Germinal center (tissue), 1 donor: ENCODE measurements at regions not wholly inside any gene's neighbourhood (a gene's known extent, or its start where the extent isn't known, plus 50 kb on each side); places are given as distances from the start of the nearest gene placed in this dataset.

ENCODE experiments used
- DNase-seq: peaks from one replicate; pipeline ENCODE4 v3.0.0; 2012; ENCODE audit warnings: mixed read lengths, low spot score

GRCh38 chr1:87620807-87621206 is 292.1 kb downstream of the LMO4 start:
- no peak for DNase-seq

- DNase-seq, result no peak
Measured at GRCh38 chr1:87629673-87630072, 301.0 kb downstream of the LMO4 start.

GRCh38 chr1:87632232-87632631 is 303.6 kb downstream of the LMO4 start:
- no peak for DNase-seq

GRCh38 chr1:87636198-87636892 is 307.7 kb downstream of the LMO4 start:
- no peak for DNase-seq

GRCh38 chr1:87638636-87639035 is 310.0 kb downstream of the LMO4 start:
- no peak for DNase-seq

- DNase-seq, result no peak
Measured at GRCh38 chr1:87641996-87642395, 313.3 kb downstream of the LMO4 start.

GRCh38 chr1:87642581-87643221 is 314.0 kb downstream of the LMO4 start:
- no peak for DNase-seq

- no peak for DNase-seq
Measured at GRCh38 chr1:87644033-87644578, 315.4 kb downstream of the LMO4 start.

GRCh38 chr1:87644579-87645190 is 316.0 kb downstream of the LMO4 start:
- DNase-seq, result no peak

- no peak for DNase-seq
Measured at GRCh38 chr1:87647430-87648177, 318.9 kb downstream of the LMO4 start.

GRCh38 chr1:87648323-87649119 is 319.8 kb downstream of the LMO4 start:
- DNase-seq, result no peak

- no peak for DNase-seq
Measured at GRCh38 chr1:87650306-87650705, 321.6 kb downstream of the LMO4 start.

GRCh38 chr1:87652176-87652575 is 323.5 kb downstream of the LMO4 start:
- no peak for DNase-seq

GRCh38 chr1:87665151-87665550 is 336.5 kb downstream of the LMO4 start:
- no peak for DNase-seq

- DNase-seq, result no peak
Measured at GRCh38 chr1:87666681-87667080, 338.0 kb downstream of the LMO4 start.

- DNase-seq, result no peak
Measured at GRCh38 chr1:87669674-87670073, 341.0 kb downstream of the LMO4 start.

GRCh38 chr1:87673309-87673708 is 344.6 kb downstream of the LMO4 start:
- no peak for DNase-seq

- no peak for DNase-seq
Measured at GRCh38 chr1:87673748-87674147, 345.1 kb downstream of the LMO4 start.

- DNase-seq, result no peak
Measured at GRCh38 chr1:87674791-87675190, 346.1 kb downstream of the LMO4 start.

GRCh38 chr1:87678266-87678665 is 349.6 kb downstream of the LMO4 start:
- no peak for DNase-seq

- DNase-seq, result no peak
Measured at GRCh38 chr1:87682565-87682964, 353.9 kb downstream of the LMO4 start.
